Osteoblast (primary cell): ENCODE measurements at regions not wholly inside any gene's neighbourhood (a gene's known extent, or its start where the extent isn't known, plus 50 kb on each side); places are given as distances from the start of the nearest gene placed in this dataset.
"Not testable (repeated sequence)": the region's sequence is repeated elsewhere in the genome, so short reads cannot be mapped to it uniquely, and the experiment has no call there.

Experiments used
- DNase-seq: peaks from one replicate; pipeline ENCODE4 v3.0.0; 2011; ENCODE audit warnings: low spot score, mixed read lengths; ENCODE audit not compliant: insufficient read length; ENCODE audit errors: missing footprints
- H2AFZ ChIP-seq: 2 replicates; pipeline ENCODE4 v1.6.0; 2011; ENCODE audit warnings: mild to moderate bottlenecking, low read length
- H3K27ac ChIP-seq: 2 replicates; pipeline ENCODE4 v1.5.1; 2011; ENCODE audit warnings: mild to moderate bottlenecking, low read depth, low read length, moderate library complexity
- H3K27me3 ChIP-seq: 2 replicates; pipeline ENCODE4 v1.6.0; 2012; ENCODE audit warnings: mild to moderate bottlenecking, control low read depth, inconsistent platforms, low read length, moderate library complexity; ENCODE audit not compliant: insufficient read depth
- H3K36me3 ChIP-seq: 2 replicates; pipeline ENCODE4 v1.5.1; 2011; ENCODE audit warnings: mild to moderate bottlenecking, low read length, control low read depth, moderate library complexity; ENCODE audit not compliant: insufficient read depth
- H3K4me1 ChIP-seq: 2 replicates; pipeline ENCODE4 v1.5.1; 2011; ENCODE audit warnings: mild to moderate bottlenecking, low read length, control low read depth, moderate library complexity; ENCODE audit not compliant: insufficient read depth
- H3K4me2 ChIP-seq: 2 replicates; pipeline ENCODE4 v1.6.0; 2011; ENCODE audit warnings: mild to moderate bottlenecking, low read length; ENCODE audit not compliant: insufficient read depth
- H3K4me3 ChIP-seq: fragments of 200-600 bp; sonication (generic); 3 replicates; pipeline ENCODE4 v1.5.1; 2012; ENCODE audit warnings: mild to moderate bottlenecking, low read length, inconsistent platforms; ENCODE audit not compliant: insufficient read depth
- H3K79me2 ChIP-seq: 2 replicates; pipeline ENCODE4 v1.6.0; 2012; ENCODE audit warnings: mild to moderate bottlenecking, low read length, control low read depth, inconsistent platforms; ENCODE audit not compliant: insufficient read depth
- H3K9me3 ChIP-seq: 2 replicates; pipeline ENCODE4 v1.5.1; 2011; ENCODE audit warnings: low read depth, low read length, control low read depth
- H4K20me1 ChIP-seq: 2 replicates; pipeline ENCODE4 v1.6.0; 2012; ENCODE audit warnings: mild to moderate bottlenecking, low read length, control low read depth; ENCODE audit not compliant: insufficient read depth
- CTCF ChIP-seq: IDR thresholded peaks from 2 replicates; pipeline ENCODE4 v1.5.1; 2011; ENCODE audit warnings: mild to moderate bottlenecking, low read depth, low read length, moderate library complexity; ENCODE audit errors: extremely low read depth

GRCh38 chr13:58488251-58488650 is 856.7 kb downstream of the PCDH17 start:
- no peaks in the 10 kb centered on the region for H3K27me3 ChIP-seq
- H3K36me3 ChIP-seq = no peaks in the 10 kb centered on the region
- no peaks in the 10 kb centered on the region for H4K20me1 ChIP-seq
- no peak overlapping the region for H3K27ac ChIP-seq
- no peak for TF ChIP-seq CTCF
- H3K9me3 ChIP-seq = no peaks in the 10 kb centered on the region
- no peak for DNase-seq
- no peak overlapping the region for H3K4me3 ChIP-seq
- H3K79me2 ChIP-seq = no peaks in the 10 kb centered on the region
- no peak overlapping the region for H3K4me2 ChIP-seq
- H2AFZ ChIP-seq = no peak overlapping the region
- H3K4me1 ChIP-seq = no peaks in the 10 kb centered on the region

GRCh38 chr13:58495668-58496067 is 864.1 kb downstream of the PCDH17 start:
- Histone ChIP-seq H4K20me1 (no peaks in the 10 kb centered on the region), H3K4me1 (no peaks in the 10 kb centered on the region), H3K4me3 (no peak overlapping the region), H3K27me3 (no peaks in the 10 kb centered on the region), H3K79me2 (no peaks in the 10 kb centered on the region), H3K36me3 (no peaks in the 10 kb centered on the region), H2AFZ (no peak overlapping the region), H3K4me2 (no peak overlapping the region), H3K27ac (no peak overlapping the region), H3K9me3 (no peaks in the 10 kb centered on the region)
- DNase-seq = no peak
- TF ChIP-seq CTCF = no peak

GRCh38 chr13:58500938-58501337 is 869.4 kb downstream of the PCDH17 start:
- Histone ChIP-seq H3K4me1 (no peaks in the 10 kb centered on the region), H4K20me1 (no peaks in the 10 kb centered on the region), H3K36me3 (no peaks in the 10 kb centered on the region), H3K4me3 (no peak overlapping the region), H3K4me2 (no peak overlapping the region), H2AFZ (no peak overlapping the region), H3K79me2 (no peaks in the 10 kb centered on the region), H3K27me3 (no peaks in the 10 kb centered on the region), H3K9me3 (no peaks in the 10 kb centered on the region), H3K27ac (no peak overlapping the region)
- no peak for DNase-seq
- no peak for TF ChIP-seq CTCF

GRCh38 chr13:58504202-58504700 is 872.7 kb downstream of the PCDH17 start:
- not testable (repeated sequence) for H4K20me1 ChIP-seq, H3K9me3 ChIP-seq, H3K36me3 ChIP-seq, H3K4me3 ChIP-seq, H3K4me2 ChIP-seq, H3K27ac ChIP-seq, DNase-seq, H3K27me3 ChIP-seq, H3K79me2 ChIP-seq, H3K4me1 ChIP-seq, H2AFZ ChIP-seq

GRCh38 chr13:58505262-58505920 is 873.8 kb downstream of the PCDH17 start:
- not testable (repeated sequence) for DNase-seq, H3K4me1 ChIP-seq, H3K36me3 ChIP-seq, H2AFZ ChIP-seq, H3K79me2 ChIP-seq, H3K4me2 ChIP-seq, H3K27me3 ChIP-seq, H3K4me3 ChIP-seq, H3K27ac ChIP-seq, H4K20me1 ChIP-seq, H3K9me3 ChIP-seq
